ENCODE measurements at regions not wholly inside any gene's neighbourhood (a gene's known extent, or its start where the extent isn't known, plus 50 kb on each side); places are given as distances from the start of the nearest gene placed in this dataset.

DNA sequence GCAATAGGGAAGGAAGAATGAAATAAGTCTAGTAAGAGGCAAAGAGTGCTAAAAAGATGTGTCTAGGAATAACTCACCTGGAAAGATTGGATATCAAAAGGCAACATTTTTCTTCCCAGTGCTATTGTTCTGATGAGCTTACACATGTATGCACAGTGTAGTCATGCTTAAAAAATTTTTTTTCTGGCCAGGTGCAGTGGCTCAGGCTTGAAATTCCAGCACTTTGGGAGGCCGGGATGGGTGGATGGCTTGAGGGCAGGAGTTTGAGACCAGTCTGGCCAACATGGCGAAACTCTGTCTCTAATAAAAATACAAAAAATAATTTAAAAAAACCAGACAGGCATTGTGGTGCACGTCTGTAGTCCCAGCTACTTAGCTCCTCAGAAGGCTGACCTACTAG, 795.8 kb upstream of the IGFBP7 start:
- RAD21 ChIA-PET (ENCODE audit: unreplicated experiment), result no interaction called here
- Histone ChIP-seq H3K27me3 (replicated peaks in 1 of 2; ENCODE audit: control insufficient read depth in 2 of 2, insufficient read depth in 2 of 2, low read length in 1 of 2) (no peaks in the 10 kb centered on the region), H3K4me1 (ENCODE audit: control insufficient read depth, insufficient read depth, low read length) (no peaks in the 10 kb centered on the region), H3K9ac (ENCODE audit: control insufficient read depth, insufficient read depth, low read length) (no peak overlapping the region), H4K20me1 (ENCODE audit: control insufficient read depth, insufficient read depth) (no peaks in the 10 kb centered on the region), H3K4me3 (no peak overlapping the region), H3K27ac (ENCODE audit: control insufficient read depth, insufficient read depth) (no peak overlapping the region), H3K4me2 (ENCODE audit: control insufficient read depth, insufficient read depth) (no peak overlapping the region), H3K79me2 (ENCODE audit: control insufficient read depth, insufficient read depth, low read length) (no peaks in the 10 kb centered on the region), H3K9me3 (replicated peaks; ENCODE audit: control insufficient read depth, insufficient read depth, low read length) (no peaks in the 10 kb centered on the region), H3K36me3 (ENCODE audit: control insufficient read depth in 2 of 2, insufficient read depth in 2 of 2, low read length in 1 of 2) (no peaks in the 10 kb centered on the region), H2AFZ (ENCODE audit: control insufficient read depth, low read depth, low read length) (no peak overlapping the region)
- no TSS peak for BruUV-seq (replicated peaks)
- no peak for ATAC-seq
- POLR2A ChIA-PET, result no interaction called here
- WGBS (ENCODE audit: insufficient coverage, insufficient replicate concordance, low lambda C conversion rate, missing lambda C conversion rate), result 42% methylated on average over 3 of the region's 3 CpGs
- no peak for DNase-seq (ENCODE audit: low read depth, low spot score)
- TF ChIP-seq NFXL1 (IDR thresholded peaks at IDR 0.05; ENCODE audit: borderline replicate concordance) (no peak), JUNB (IDR thresholded peaks at IDR 0.05) (no peak), BMI1 (IDR thresholded peaks at IDR 0.05; ENCODE audit: borderline replicate concordance) (no peak), ZNF217 (IDR thresholded peaks at IDR 0.05) (no peak), SUPT20H (IDR thresholded peaks at IDR 0.05; ENCODE audit: borderline replicate concordance, control insufficient read depth, low read depth, low read length) (no peak), BHLHE40 (IDR thresholded peaks at IDR 0.05; ENCODE audit: borderline replicate concordance in 1 of 2, low read depth in 2 of 2, low read length in 1 of 2) (no peak), ESRRA (IDR thresholded peaks at IDR 0.05; ENCODE audit: low read length) (no peak), SPI1 (IDR thresholded peaks at IDR 0.05; ENCODE audit: borderline replicate concordance, insufficient read depth, low read depth, low read length) (no peak), MEF2A (IDR thresholded peaks at IDR 0.05; ENCODE audit: insufficient read depth, low read depth, low read length) (no peak), CHD2 (IDR thresholded peaks at IDR 0.05; ENCODE audit: borderline replicate concordance, low read depth, low read length) (no peak), MTA2 (IDR thresholded peaks at IDR 0.05; ENCODE audit: low read depth) (no peak), EED (IDR thresholded peaks at IDR 0.05; ENCODE audit: low read depth) (no peak), SIX5 (IDR thresholded peaks at IDR 0.05; ENCODE audit: low read depth, low read length, severe bottlenecking) (no peak)
- TF ChIP-seq, protein P1, sequence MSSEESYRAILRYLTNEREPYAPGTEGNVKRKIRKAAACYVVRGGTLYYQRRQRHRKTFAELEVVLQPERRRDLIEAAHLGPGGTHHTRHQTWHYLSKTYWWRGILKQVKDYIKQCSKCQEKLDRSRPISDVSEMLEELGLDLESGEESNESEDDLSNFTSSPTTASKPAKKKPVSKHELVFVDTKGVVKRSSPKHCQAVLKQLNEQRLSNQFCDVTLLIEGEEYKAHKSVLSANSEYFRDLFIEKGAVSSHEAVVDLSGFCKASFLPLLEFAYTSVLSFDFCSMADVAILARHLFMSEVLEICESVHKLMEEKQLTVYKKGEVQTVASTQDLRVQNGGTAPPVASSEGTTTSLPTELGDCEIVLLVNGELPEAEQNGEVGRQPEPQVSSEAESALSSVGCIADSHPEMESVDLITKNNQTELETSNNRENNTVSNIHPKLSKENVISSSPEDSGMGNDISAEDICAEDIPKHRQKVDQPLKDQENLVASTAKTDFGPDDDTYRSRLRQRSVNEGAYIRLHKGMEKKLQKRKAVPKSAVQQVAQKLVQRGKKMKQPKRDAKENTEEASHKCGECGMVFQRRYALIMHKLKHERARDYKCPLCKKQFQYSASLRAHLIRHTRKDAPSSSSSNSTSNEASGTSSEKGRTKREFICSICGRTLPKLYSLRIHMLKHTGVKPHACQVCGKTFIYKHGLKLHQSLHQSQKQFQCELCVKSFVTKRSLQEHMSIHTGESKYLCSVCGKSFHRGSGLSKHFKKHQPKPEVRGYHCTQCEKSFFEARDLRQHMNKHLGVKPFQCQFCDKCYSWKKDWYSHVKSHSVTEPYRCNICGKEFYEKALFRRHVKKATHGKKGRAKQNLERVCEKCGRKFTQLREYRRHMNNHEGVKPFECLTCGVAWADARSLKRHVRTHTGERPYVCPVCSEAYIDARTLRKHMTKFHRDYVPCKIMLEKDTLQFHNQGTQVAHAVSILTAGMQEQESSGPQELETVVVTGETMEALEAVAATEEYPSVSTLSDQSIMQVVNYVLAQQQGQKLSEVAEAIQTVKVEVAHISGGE (CRISPR knock-in tag; IDR thresholded peaks at IDR 0.05), result no peak
- in situ Hi-C loops (cut with MboI), result no loop called here
- no peak for FAIRE-seq
- intact Hi-C loops (cut with micrococcal nuclease; ENCODE audit: unreplicated experiment), result no loop called here
- SMC1A ChIA-PET (ENCODE audit: uncharacterized antibody, unreplicated experiment), result no interaction called here
- CTCF ChIA-PET, result no interaction called here

Data from GM12878 (cell line).